ENCODE measurements at regions not wholly inside any gene's neighbourhood (a gene's known extent, or its start where the extent isn't known, plus 50 kb on each side); places are given as distances from the start of the nearest gene placed in this dataset.

DNA sequence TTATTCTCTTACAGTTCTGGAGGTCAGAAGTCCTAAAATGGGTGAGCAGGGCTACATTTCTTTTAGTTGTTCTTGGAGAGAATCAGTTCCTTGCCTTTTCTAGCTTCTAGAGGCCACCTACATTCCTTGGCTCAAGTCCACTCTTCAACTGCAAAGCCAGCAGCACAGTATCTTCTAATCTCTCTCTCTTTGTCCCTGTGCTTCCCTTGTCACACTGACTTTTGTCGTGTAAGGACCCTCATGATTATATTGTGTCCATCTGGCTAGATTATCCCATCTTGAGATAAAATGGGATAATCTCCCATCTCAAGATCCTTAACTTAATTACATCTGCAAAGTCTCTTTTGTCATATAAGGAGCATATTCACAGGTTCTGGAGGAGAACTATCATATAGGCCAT lies 359.0 kb downstream of the ADRA2A start:
- no peaks in the 10 kb centered on the region for H3K36me3 ChIP-seq (ENCODE audit: control insufficient read depth in 2 of 2, extremely low read depth in 1 of 2, insufficient read depth in 2 of 2, low read length in 2 of 2)
- TF ChIP-seq, protein P1, sequence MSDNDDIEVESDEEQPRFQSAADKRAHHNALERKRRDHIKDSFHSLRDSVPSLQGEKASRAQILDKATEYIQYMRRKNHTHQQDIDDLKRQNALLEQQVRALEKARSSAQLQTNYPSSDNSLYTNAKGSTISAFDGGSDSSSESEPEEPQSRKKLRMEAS (IDR thresholded peaks at IDR 0.05; ENCODE audit: insufficient read depth, insufficient read length): no peak
- no peak for TF ChIP-seq FOS (IDR thresholded peaks at IDR 0.05; ENCODE audit: borderline replicate concordance, insufficient read depth, low read length)
- TF ChIP-seq POLR2AphosphoS5 (IDR thresholded peaks at IDR 0.05; ENCODE audit: insufficient read depth, low read depth, low read length): no peak
- no peak for TF ChIP-seq GATA2 (IDR thresholded peaks at IDR 0.05; ENCODE audit: insufficient read depth, insufficient read length, low read depth, low read length)
- TF ChIP-seq EZH2 (IDR thresholded peaks at IDR 0.05; ENCODE audit: borderline replicate concordance, low read depth, low read length, severe bottlenecking): no peak
- TF ChIP-seq JUN (IDR thresholded peaks at IDR 0.05; ENCODE audit: borderline replicate concordance, insufficient read depth, insufficient read length, low read depth): no peak
- TF ChIP-seq, protein P2, sequence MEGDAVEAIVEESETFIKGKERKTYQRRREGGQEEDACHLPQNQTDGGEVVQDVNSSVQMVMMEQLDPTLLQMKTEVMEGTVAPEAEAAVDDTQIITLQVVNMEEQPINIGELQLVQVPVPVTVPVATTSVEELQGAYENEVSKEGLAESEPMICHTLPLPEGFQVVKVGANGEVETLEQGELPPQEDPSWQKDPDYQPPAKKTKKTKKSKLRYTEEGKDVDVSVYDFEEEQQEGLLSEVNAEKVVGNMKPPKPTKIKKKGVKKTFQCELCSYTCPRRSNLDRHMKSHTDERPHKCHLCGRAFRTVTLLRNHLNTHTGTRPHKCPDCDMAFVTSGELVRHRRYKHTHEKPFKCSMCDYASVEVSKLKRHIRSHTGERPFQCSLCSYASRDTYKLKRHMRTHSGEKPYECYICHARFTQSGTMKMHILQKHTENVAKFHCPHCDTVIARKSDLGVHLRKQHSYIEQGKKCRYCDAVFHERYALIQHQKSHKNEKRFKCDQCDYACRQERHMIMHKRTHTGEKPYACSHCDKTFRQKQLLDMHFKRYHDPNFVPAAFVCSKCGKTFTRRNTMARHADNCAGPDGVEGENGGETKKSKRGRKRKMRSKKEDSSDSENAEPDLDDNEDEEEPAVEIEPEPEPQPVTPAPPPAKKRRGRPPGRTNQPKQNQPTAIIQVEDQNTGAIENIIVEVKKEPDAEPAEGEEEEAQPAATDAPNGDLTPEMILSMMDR (IDR thresholded peaks at IDR 0.05; ENCODE audit: extremely low read depth in 1 of 2, insufficient read depth in 1 of 2, low read depth in 1 of 2, low read length in 2 of 2): no peak
- no peak for TF ChIP-seq POLR2A (IDR thresholded peaks at IDR 0.05; ENCODE audit: low read depth, low read length)
- TF ChIP-seq MYC (IDR thresholded peaks at IDR 0.05; ENCODE audit: low read depth, low read length): no peak
- H4K20me1 ChIP-seq (replicated peaks; ENCODE audit: control insufficient read depth, extremely low read depth, insufficient read depth, low read length): no peaks in the 10 kb centered on the region
- BruUV-seq (replicated peaks): no TSS peak
- H3K4me1 ChIP-seq (ENCODE audit: control insufficient read depth, extremely low read depth, insufficient read depth, low read length): no peaks in the 10 kb centered on the region
- no peak for DNase-seq (ENCODE audit: low read depth, low spot score)
- intact Hi-C loops (cut with micrococcal nuclease): no loop called here
- H2AFZ ChIP-seq (ENCODE audit: low read depth, low read length): no peak overlapping the region
- no peak for FAIRE-seq
- H3K4me3 ChIP-seq (replicated peaks in 1 of 3; ENCODE audit: insufficient read depth in 1 of 3, low read depth in 1 of 3, low read length in 3 of 3): no peak overlapping the region
- H3K27me3 ChIP-seq (ENCODE audit: control insufficient read depth in 2 of 2, insufficient read depth in 2 of 2, low read length in 2 of 2): no peaks in the 10 kb centered on the region
- dilution Hi-C loops (cut with MboI; ENCODE audit: extremely low pct_ligation_motif_present, low sequenced_read_pairs): no loop called here
- POLR2A ChIA-PET: no interaction called here
- H3K9me3 ChIP-seq (replicated peaks; ENCODE audit: control insufficient read depth, insufficient read depth, low read length): no peaks in the 10 kb centered on the region
- H3K79me2 ChIP-seq (ENCODE audit: control insufficient read depth, insufficient read depth, low read length): no peaks in the 10 kb centered on the region
- no peak overlapping the region for H3K4me2 ChIP-seq (ENCODE audit: insufficient read depth, low read length)
- CTCF ChIA-PET: no interaction called here
- H3K9ac ChIP-seq (replicated peaks; ENCODE audit: extremely low read depth, insufficient read depth, low read length): no peak overlapping the region
- H3K27ac ChIP-seq (ENCODE audit: insufficient read depth, low read depth, low read length): no peak overlapping the region
- no peaks in the 10 kb centered on the region for H3K9me1 ChIP-seq (replicated peaks; ENCODE audit: control insufficient read depth, extremely low read depth, insufficient read depth, low read length)

Data from endothelial cell of umbilical vein (primary cell).